Brain microvascular endothelial cell (primary cell): ENCODE measurements at regions not wholly inside any gene's neighbourhood (a gene's known extent, or its start where the extent isn't known, plus 50 kb on each side); places are given as distances from the start of the nearest gene placed in this dataset.

ENCODE experiments used
- DNase-seq: peaks from one replicate; pipeline ENCODE4 v3.0.0-alpha.2; 2020
- H3K27ac ChIP-seq: fragments of 250-450 bp; sonication (Bioruptor Pico); 2 replicates; pipeline ENCODE4 v1.5.1; 2020; ENCODE audit warnings: mild to moderate bottlenecking, moderate library complexity
- H3K27me3 ChIP-seq: fragments of 250-450 bp; sonication (Bioruptor Pico); replicated peaks from 2 replicates; pipeline ENCODE4 v1.5.1; 2020; ENCODE audit warnings: mild to moderate bottlenecking
- H3K36me3 ChIP-seq: fragments of 250-450 bp; sonication (Bioruptor Pico); replicated peaks from 2 replicates; pipeline ENCODE4 v1.5.1; 2020; ENCODE audit warnings: mild to moderate bottlenecking
- H3K4me3 ChIP-seq: 2 replicates; pipeline ENCODE4 v1.5.1; 2011; ENCODE audit warnings: low read depth, mild to moderate bottlenecking, control low read depth, low read length, moderate library complexity
- in situ Hi-C: cut with HindIII; loops from 2 replicates; pipeline ENCODE4 v1.10.0; 2017; ENCODE audit warnings: low sequenced_read_pairs, low pct_ligation_motif_present
- TF ChIP-seq, protein P1 (sequence below): IDR thresholded peaks from 2 replicates; pipeline ENCODE4 v1.5.1; 2011; ENCODE audit warnings: low read depth, mild to moderate bottlenecking, moderate library complexity, low read length, control low read depth, inconsistent platforms; ENCODE audit errors: missing control alignments

DNA sequence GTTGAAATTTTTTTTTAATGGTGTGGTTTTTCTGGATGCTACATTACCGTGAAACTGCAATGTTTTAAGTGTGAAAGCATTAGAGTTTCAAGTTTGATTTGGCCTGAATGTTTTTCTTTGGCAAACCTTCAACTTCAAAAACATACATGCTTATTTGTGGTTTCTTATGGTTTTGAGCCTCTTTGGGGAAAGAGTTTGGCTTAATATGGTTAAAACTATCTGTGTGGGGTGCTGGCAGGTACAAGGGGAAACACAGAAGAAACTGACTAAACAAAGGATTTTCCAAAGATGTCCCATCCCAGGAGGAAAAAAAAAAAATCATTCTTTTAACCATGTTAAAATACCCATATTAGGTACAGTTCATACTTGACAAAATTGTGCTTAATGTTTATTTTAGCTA, 121.1 kb downstream of the HGF start:
- Histone ChIP-seq H3K36me3 (no peaks in the 10 kb centered on the region), H3K27me3 (no peaks in the 10 kb centered on the region), H3K27ac (no peak overlapping the region), H3K4me3 (no peak overlapping the region)
- in situ Hi-C loops, result no loop called here
- no peak for DNase-seq
- TF ChIP-seq, protein P1, sequence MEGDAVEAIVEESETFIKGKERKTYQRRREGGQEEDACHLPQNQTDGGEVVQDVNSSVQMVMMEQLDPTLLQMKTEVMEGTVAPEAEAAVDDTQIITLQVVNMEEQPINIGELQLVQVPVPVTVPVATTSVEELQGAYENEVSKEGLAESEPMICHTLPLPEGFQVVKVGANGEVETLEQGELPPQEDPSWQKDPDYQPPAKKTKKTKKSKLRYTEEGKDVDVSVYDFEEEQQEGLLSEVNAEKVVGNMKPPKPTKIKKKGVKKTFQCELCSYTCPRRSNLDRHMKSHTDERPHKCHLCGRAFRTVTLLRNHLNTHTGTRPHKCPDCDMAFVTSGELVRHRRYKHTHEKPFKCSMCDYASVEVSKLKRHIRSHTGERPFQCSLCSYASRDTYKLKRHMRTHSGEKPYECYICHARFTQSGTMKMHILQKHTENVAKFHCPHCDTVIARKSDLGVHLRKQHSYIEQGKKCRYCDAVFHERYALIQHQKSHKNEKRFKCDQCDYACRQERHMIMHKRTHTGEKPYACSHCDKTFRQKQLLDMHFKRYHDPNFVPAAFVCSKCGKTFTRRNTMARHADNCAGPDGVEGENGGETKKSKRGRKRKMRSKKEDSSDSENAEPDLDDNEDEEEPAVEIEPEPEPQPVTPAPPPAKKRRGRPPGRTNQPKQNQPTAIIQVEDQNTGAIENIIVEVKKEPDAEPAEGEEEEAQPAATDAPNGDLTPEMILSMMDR, result no peak

DNA sequence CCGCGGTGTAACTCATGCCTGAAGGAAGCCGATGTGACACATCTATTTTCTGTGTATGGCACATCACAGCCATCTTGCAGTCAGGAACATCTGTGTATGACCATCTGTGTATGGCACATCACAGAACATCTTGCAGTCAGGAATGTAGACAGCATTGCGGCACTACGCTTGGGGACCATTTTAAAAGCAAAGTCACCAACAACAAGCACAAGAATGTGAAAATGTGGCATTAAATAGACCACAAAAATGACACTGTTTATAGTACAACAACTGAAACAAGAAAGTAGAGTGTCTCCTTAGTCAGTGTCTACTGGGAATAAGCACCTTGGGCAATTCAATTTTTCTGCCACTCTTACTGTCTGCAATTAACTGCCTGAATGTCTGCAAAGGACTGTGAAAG, 124.4 kb downstream of the HGF start:
- DNase-seq, result no peak
- Histone ChIP-seq H3K27ac (no peak overlapping the region), H3K36me3 (no peaks in the 10 kb centered on the region), H3K27me3 (no peaks in the 10 kb centered on the region), H3K4me3 (no peak overlapping the region)
- TF ChIP-seq, protein P1, result no peak
- in situ Hi-C loops, result no loop called here

DNA sequence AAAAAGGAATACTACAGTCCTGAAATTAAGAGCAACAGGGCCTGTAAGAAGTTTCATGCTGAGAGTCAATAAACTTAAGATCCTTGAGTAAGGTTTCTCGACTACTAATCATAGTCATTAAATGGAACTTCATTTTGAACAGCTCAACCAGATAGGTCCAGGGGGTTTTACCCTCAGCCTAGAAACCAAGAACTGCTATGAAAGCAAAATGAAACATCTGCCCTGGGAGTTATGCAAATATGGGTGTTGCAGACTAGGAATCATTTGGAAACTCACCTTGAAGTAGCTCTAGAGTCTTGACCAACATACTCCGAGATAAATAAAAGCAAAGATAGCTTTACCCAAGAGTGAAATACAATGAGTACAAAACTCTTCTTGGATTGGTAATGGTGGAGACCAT, 128.0 kb downstream of the HGF start:
- TF ChIP-seq, protein P1, result no peak
- in situ Hi-C loops, result no loop called here
- no peak for DNase-seq
- no peaks in the 10 kb centered on the region for H3K27me3 ChIP-seq
- no peak overlapping the region for H3K4me3 ChIP-seq
- no peaks in the 10 kb centered on the region for H3K36me3 ChIP-seq
- H3K27ac ChIP-seq, result no peak overlapping the region

DNA sequence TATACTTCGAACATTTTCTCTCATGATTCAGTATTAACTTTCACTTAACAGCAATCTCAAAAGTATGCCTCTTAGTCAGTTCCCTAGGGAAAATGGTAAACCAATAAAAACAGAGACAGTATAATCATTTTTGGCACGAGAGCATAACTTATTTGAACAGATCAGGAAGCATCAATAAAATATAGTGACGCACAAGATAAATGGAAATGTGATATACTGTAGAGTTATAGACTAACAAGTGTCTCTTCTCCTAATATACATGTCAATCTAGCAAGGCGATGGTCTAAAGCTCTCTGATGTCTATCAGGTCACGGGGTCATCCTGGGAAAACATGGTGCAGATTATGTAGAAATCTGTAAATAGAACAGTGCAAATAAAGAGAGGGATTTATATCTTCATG, 131.6 kb downstream of the HGF start:
- Histone ChIP-seq H3K4me3 (no peak overlapping the region), H3K36me3 (no peaks in the 10 kb centered on the region), H3K27ac (peak overlapping the region; percentile 93), H3K27me3 (no peaks in the 10 kb centered on the region)
- DNase-seq, result peak; percentile 90
- TF ChIP-seq, protein P1, result no peak
- in situ Hi-C loops, result no loop called here

DNA sequence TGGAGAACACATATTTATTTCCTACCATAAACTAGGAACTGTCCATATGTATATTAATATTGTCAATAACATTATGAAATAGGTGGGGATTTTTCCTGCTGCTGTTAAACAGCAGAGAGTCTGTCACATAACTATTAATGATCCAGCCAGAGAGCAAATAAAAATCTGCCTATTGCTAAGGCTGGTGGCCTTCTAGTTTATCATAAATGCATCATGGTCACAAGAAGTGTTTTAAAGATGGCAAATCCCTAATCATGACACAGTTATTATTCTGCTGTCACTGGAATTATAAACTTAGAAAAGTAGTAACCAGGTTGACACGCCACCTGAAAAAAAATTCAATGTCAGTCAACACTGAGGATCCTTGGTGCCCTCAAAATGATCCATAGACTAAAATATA, 132.3 kb downstream of the HGF start:
- TF ChIP-seq, protein P1, result no peak
- H3K4me3 ChIP-seq, result no peak overlapping the region
- no peak for DNase-seq
- no peaks in the 10 kb centered on the region for H3K27me3 ChIP-seq
- no peaks in the 10 kb centered on the region for H3K36me3 ChIP-seq
- peak overlapping the region; percentile 93 for H3K27ac ChIP-seq
- in situ Hi-C loops, result no loop called here

DNA sequence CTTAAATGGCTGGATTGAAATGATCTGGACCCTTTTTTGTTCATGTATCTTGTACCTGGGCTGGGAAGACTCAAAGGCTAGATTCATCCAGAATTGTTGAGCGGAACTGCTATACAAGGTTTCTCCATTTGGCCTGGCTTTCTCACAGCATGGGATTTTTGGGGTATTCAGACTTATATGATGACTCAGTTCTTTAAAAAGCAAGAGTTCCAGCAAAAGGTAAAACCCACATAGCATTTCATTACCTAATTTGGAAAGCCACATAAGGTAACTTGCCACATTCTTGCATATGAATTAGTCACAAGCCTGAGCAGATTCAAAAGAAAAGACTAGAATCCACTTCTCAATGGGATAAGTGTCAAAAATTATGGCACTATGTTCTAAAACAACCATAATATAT, 137.4 kb downstream of the HGF start:
- Histone ChIP-seq H3K4me3 (no peak overlapping the region), H3K36me3 (no peaks in the 10 kb centered on the region), H3K27ac (peak overlapping the region; percentile 4), H3K27me3 (no peaks in the 10 kb centered on the region)
- in situ Hi-C loops, result no loop called here
- DNase-seq, result no peak
- TF ChIP-seq, protein P1, result no peak
